ENCODE measurements at regions not wholly inside any gene's neighbourhood (a gene's known extent, or its start where the extent isn't known, plus 50 kb on each side); places are given as distances from the start of the nearest gene placed in this dataset.

- no peak overlapping the region for H2BK15ac ChIP-seq (ENCODE audit: low read depth, low read length)
- H3K9me3 Mint-ChIP-seq, result peaks cover 0 to 8% of the 10 kb centered on the region in 2 experiments; a peak in 1 of 5 replicates
- H3K9ac ChIP-seq (ENCODE audit: extremely low read depth, insufficient read length, low read length), result no peak overlapping the region
- no peak overlapping the region for H3K4me2 ChIP-seq (ENCODE audit: insufficient read depth, insufficient read length, low read length)
- H4K8ac ChIP-seq (replicated peaks; ENCODE audit: insufficient read length, low read depth, low read length), result no peak overlapping the region
- H3K18ac ChIP-seq (ENCODE audit: insufficient read length, low read depth, low read length), result no peak overlapping the region
- no peak overlapping the region for H2BK20ac ChIP-seq (ENCODE audit: low read depth, low read length, poor library complexity, severe bottlenecking)
- H3T11ph ChIP-seq (ENCODE audit: low read length), result no peak overlapping the region
- no peak for TF ChIP-seq CTCF (conservative IDR thresholded peaks at IDR 0.05)
- H3K27ac Mint-ChIP-seq, result no peak overlapping the region
- no peaks in the 10 kb centered on the region; the same call in 1 of the 2 replicates for H3K4me1 ChIP-seq (ENCODE audit: insufficient read depth, low read length)
- H3K56ac ChIP-seq (ENCODE audit: insufficient read length, low read depth, low read length), result no peak overlapping the region
- H4K20me1 ChIP-seq (ENCODE audit: control insufficient read depth, insufficient read depth, insufficient read length), result no peaks in the 10 kb centered on the region
- no peak for DNase-seq
- H2BK120ac ChIP-seq (ENCODE audit: low read depth, low read length, poor library complexity, severe bottlenecking), result no peak overlapping the region
- no peak overlapping the region for H3K23ac ChIP-seq (ENCODE audit: insufficient read length, low read depth, low read length)
- no CpG with 5 or more reads among the region's 2 CpGs for WGBS (ENCODE audit: extremely low coverage, insufficient read length, low lambda C conversion rate)
- no peaks in the 10 kb centered on the region for H3K79me2 ChIP-seq (ENCODE audit: insufficient read depth, low read length)
- no peak overlapping the region for H2AFZ ChIP-seq (ENCODE audit: low read length)
- H3K4ac ChIP-seq (ENCODE audit: low read depth, low read length), result no peak overlapping the region
- H4K91ac ChIP-seq (ENCODE audit: insufficient read length, low read depth, low read length), result no peak overlapping the region
- H2BK5ac ChIP-seq (ENCODE audit: insufficient read length, low read length), result no peak overlapping the region
- no peak overlapping the region for H2AK5ac ChIP-seq (ENCODE audit: insufficient read length, low read length)
- H2BK12ac ChIP-seq (ENCODE audit: insufficient read length, low read depth, low read length), result no peak overlapping the region
- H3K4me3 Mint-ChIP-seq, result no peak overlapping the region
- no peaks in the 10 kb centered on the region for H3K9me3 ChIP-seq (ENCODE audit: control insufficient read depth, low read depth, low read length)
- H3K27ac ChIP-seq (ENCODE audit: insufficient read length, low read depth, low read length), result no peak overlapping the region
- H3K27me3 ChIP-seq (ENCODE audit: insufficient read depth, low read length), result no peaks in the 10 kb centered on the region
- H4K5ac ChIP-seq (ENCODE audit: insufficient read length, low read depth, low read length), result no peak overlapping the region
- no peak overlapping the region for H3K14ac ChIP-seq (ENCODE audit: insufficient read depth, low read length)
- H3K23me2 ChIP-seq (ENCODE audit: insufficient read length, low read depth, low read length, poor library complexity, severe bottlenecking), result no peaks in the 10 kb centered on the region
- peaks cover 11% of the 10 kb centered on the region in 2 experiments for H3K4me1 Mint-ChIP-seq
- H3K79me1 ChIP-seq (ENCODE audit: insufficient read depth, low read depth, low read length, poor library complexity, severe bottlenecking), result no peaks in the 10 kb centered on the region
- H3K27me3 Mint-ChIP-seq (ENCODE audit: low read depth), result no peaks in the 10 kb centered on the region
- no peaks in the 10 kb centered on the region; a peak in 1 of 7 replicates for H3K36me3 Mint-ChIP-seq (ENCODE audit: insufficient read depth in 1 of 3, low read depth in 3 of 3)
These were observed 62.2 kb downstream of the IFNG start for GRCh38 chr12:68097386-68097785.
